ENCODE measurements at regions not wholly inside any gene's neighbourhood (a gene's known extent, or its start where the extent isn't known, plus 50 kb on each side); places are given as distances from the start of the nearest gene placed in this dataset.

DNA sequence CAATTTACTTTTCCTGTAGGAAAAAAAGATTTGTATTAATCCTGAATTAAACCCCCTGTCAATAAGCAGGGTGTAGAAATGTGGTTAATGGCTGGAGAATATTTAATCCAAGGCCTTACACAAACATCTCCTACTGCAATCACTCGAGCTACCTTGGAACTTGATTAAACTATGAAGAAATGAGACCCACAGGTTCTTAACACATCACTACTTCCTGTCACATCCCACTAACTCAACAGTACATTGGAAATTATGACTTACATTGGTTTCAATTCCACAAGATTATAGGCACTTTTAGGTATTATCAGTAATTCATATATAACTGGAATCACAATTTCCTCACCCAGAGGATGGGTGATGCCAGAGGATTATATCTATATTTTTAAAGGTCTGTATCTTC, 480.3 kb downstream of the MRPL39 start:
- no peak overlapping the region for H4K5ac ChIP-seq (ENCODE audit: insufficient read length, low read depth, low read length)
- no peak overlapping the region for H3K4me2 ChIP-seq (ENCODE audit: insufficient read depth in 1 of 2, low read depth in 2 of 2, low read length in 2 of 2)
- POLR2A ChIA-PET (ENCODE audit: partially characterized antibody), result no interaction called here
- no peak overlapping the region for H2AK5ac ChIP-seq (ENCODE audit: low read depth, low read length)
- H3K79me1 ChIP-seq (ENCODE audit: low read depth, low read length), result no peaks in the 10 kb centered on the region
- H2BK12ac ChIP-seq (ENCODE audit: low read depth, low read length), result no peak overlapping the region
- H3K36me3 ChIP-seq (ENCODE audit: control insufficient read depth in 2 of 4, insufficient read depth in 4 of 4, low read length in 3 of 4), result no peaks in the 10 kb centered on the region
- no peak overlapping the region for H3K14ac ChIP-seq (ENCODE audit: insufficient read length)
- no peak overlapping the region for H4K8ac ChIP-seq (ENCODE audit: extremely low read depth, insufficient read depth, low read length)
- no peak overlapping the region for H3K27ac ChIP-seq (ENCODE audit: low read depth, low read length)
- H3K4ac ChIP-seq (replicated peaks; ENCODE audit: insufficient read length, low read depth, low read length), result no peak overlapping the region
- no peak overlapping the region for H2BK20ac ChIP-seq (ENCODE audit: low read length)
- no peaks in the 10 kb centered on the region for H3K27me3 ChIP-seq (replicated peaks in 1 of 4; ENCODE audit: control insufficient read depth in 3 of 4, extremely low read depth in 1 of 4, insufficient read depth in 3 of 4, low read length in 3 of 4)
- no peak overlapping the region for H3K56ac ChIP-seq (replicated peaks; ENCODE audit: insufficient read length, low read depth, low read length)
- CTCF ChIA-PET (ENCODE audit: partially characterized antibody), result no interaction called here
- H3K9ac ChIP-seq (replicated peaks in 1 of 4; ENCODE audit: extremely low read depth in 1 of 4, low read depth in 3 of 4, low read length in 3 of 4), result no peak overlapping the region
- FAIRE-seq (no peak), DNase-seq (ENCODE audit: low read depth in 1 of 2, low spot score in 2 of 2) (no peak)
- no peak overlapping the region for H3K23ac ChIP-seq (ENCODE audit: insufficient read length)
- no peaks in the 10 kb centered on the region for H3K23me2 ChIP-seq (ENCODE audit: low read depth, low read length)
- 90% methylated on average over 1 of the region's 1 CpG; no CpG with 5 or more reads in 1 of the 2 experiments for WGBS, 2 experiments (ENCODE audit: extremely low coverage in 1 of 2, insufficient coverage in 1 of 2, insufficient read length in 1 of 2, insufficient replicate concordance in 2 of 2, low coverage in 1 of 2, low lambda C conversion rate in 2 of 2, missing lambda C conversion rate in 1 of 2)
- no peak overlapping the region for H4K91ac ChIP-seq (replicated peaks; ENCODE audit: insufficient read length, low read length)
- no peaks in the 10 kb centered on the region for H3K79me2 ChIP-seq (ENCODE audit: control insufficient read depth in 1 of 2, insufficient read depth in 2 of 2, low read length in 2 of 2)
- no peak overlapping the region for H2AFZ ChIP-seq (ENCODE audit: low read length)
- no peaks in the 10 kb centered on the region for H4K20me1 ChIP-seq (replicated peaks in 1 of 2; ENCODE audit: control insufficient read depth in 1 of 2, insufficient read depth in 2 of 2, low read length in 2 of 2)
- H3K4me1 ChIP-seq (replicated peaks in 1 of 4; ENCODE audit: control insufficient read depth in 3 of 4, insufficient read depth in 4 of 4, low read length in 3 of 4), result no peaks in the 10 kb centered on the region
- no peaks in the 10 kb centered on the region for H3K9me3 ChIP-seq (ENCODE audit: insufficient read depth in 2 of 2, low read depth in 1 of 2, low read length in 1 of 2)
- no peak overlapping the region for H2BK5ac ChIP-seq (ENCODE audit: low read depth, low read length)
- no peak overlapping the region for H2BK120ac ChIP-seq (replicated peaks; ENCODE audit: low read depth, low read length)
- no peak overlapping the region for H3K4me3 ChIP-seq (ENCODE audit: extremely low read depth in 1 of 4, insufficient read depth in 2 of 4, low read depth in 3 of 4, low read length in 4 of 4)
- H2BK15ac ChIP-seq (ENCODE audit: low read length), result no peak overlapping the region
- H3K18ac ChIP-seq (ENCODE audit: extremely low read depth, low read length), result no peak overlapping the region
- TF ChIP-seq KDM1A (IDR thresholded peaks at IDR 0.05; ENCODE audit: borderline replicate concordance, low read length), result no peak
- no peak for TF ChIP-seq JUN (IDR thresholded peaks at IDR 0.05; ENCODE audit: low read depth, low read length)
- no peak for TF ChIP-seq CBX5 (IDR thresholded peaks at IDR 0.05; ENCODE audit: low read depth, low read length)
- TF ChIP-seq CHD2 (IDR thresholded peaks at IDR 0.05; ENCODE audit: low read length), result no peak
- TF ChIP-seq BRCA1 (IDR thresholded peaks at IDR 0.05; ENCODE audit: low read depth, low read length), result no peak
- no peak for TF ChIP-seq GABPA (IDR thresholded peaks at IDR 0.05; ENCODE audit: borderline replicate concordance, insufficient read depth, low read length)
- TF ChIP-seq, protein P1, sequence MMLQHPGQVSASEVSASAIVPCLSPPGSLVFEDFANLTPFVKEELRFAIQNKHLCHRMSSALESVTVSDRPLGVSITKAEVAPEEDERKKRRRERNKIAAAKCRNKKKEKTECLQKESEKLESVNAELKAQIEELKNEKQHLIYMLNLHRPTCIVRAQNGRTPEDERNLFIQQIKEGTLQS (IDR thresholded peaks at IDR 0.05; ENCODE audit: insufficient read depth, low read depth, low read length), result no peak
- no peak for TF ChIP-seq TCF12 (IDR thresholded peaks at IDR 0.05; ENCODE audit: low read depth, low read length)
- no peak for TF ChIP-seq SP1 (IDR thresholded peaks at IDR 0.05; ENCODE audit: low read depth, low read length)
- no peak for TF ChIP-seq SIX5 (IDR thresholded peaks at IDR 0.05; ENCODE audit: low read depth, low read length)
- no peak for TF ChIP-seq KDM4A (IDR thresholded peaks at IDR 0.05; ENCODE audit: low read depth, low read length, severe bottlenecking)
- TF ChIP-seq MAFK (IDR thresholded peaks at IDR 0.05; ENCODE audit: low read depth, low read length), result no peak
- TF ChIP-seq SP2 (IDR thresholded peaks at IDR 0.05; ENCODE audit: low read length), result no peak
- TF ChIP-seq SAP30 (IDR thresholded peaks at IDR 0.05; ENCODE audit: insufficient read depth, insufficient replicate concordance, low read length), result no peak
- TF ChIP-seq CEBPB (IDR thresholded peaks at IDR 0.05; ENCODE audit: low read depth, low read length), result no peak
- no peak for TF ChIP-seq TBP (IDR thresholded peaks at IDR 0.05; ENCODE audit: low read depth, low read length)
- no peak for TF ChIP-seq BCL11A (IDR thresholded peaks at IDR 0.05; ENCODE audit: low read depth in 2 of 2, low read length in 2 of 2)
